COLO829 (cell line): ENCODE measurements at regions not wholly inside any gene's neighbourhood (a gene's known extent, or its start where the extent isn't known, plus 50 kb on each side); places are given as distances from the start of the nearest gene placed in this dataset.
"Not testable (repeated sequence)": the region's sequence is repeated elsewhere in the genome, so short reads cannot be mapped to it uniquely, and the experiment has no call there.

Experiments used
- DNase-seq: peaks from one replicate; pipeline ENCODE4 v3.0.0; 2012; ENCODE audit warnings: low spot score

DNA sequence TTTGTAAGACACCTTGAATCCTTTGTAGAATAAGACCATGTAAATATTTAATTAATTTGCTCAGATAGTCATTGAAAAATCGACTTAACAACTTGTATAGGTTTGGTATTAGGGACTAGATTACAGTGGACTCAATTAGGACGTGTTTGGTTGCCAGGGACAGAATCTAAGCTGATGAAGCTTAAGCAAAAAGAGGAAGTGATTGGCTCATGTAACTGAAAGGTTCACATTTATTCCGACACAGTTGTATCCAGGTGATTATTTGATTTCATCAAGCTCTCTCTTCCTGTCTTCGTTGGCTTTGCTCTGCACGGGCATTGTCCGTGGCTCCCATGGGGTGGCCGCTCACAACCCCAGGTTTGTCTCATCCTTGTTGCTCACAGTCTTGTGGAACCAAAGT lies 146.4 kb downstream of the C11orf91 start:
- no peak for DNase-seq

DNA sequence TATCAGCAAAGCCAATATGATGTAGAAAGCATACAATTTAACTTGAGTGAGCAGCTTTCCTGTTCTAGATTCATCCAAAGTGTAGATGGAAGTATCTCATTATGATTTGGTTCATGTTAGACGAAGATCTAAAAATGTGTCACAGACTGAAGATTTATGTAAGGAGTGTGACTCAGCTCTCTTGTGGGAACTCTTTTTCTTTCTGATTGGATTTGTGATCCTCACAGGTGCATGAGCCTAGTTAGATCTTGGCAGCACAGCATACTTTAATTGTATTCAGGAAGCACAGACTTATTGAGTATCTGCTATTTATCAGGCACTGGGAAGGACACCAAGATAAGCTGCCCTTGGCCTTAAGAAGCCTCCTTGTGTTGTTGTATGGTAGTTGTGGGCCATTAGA lies 147.1 kb downstream of the C11orf91 start:
- DNase-seq, result no peak

DNA sequence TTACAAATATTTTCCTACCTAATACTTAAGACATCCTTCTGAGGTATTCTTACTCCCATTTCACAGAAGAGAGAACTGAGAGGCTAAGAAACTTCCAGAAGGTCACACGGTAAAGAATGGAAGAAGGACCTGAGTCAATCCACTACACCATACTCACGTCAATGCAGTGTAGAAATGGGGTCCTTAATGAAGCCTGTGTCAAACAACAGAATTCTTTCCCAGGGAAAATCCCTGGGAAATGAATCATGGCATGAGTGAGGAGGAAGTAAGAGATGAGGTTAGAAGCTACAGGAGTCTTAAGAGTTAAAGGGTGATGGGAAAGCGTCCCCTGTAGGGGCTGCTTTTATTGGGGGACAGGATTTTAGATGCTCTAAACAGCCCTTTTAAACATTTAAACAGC lies 147.9 kb downstream of the C11orf91 start:
- DNase-seq, result no peak

DNA sequence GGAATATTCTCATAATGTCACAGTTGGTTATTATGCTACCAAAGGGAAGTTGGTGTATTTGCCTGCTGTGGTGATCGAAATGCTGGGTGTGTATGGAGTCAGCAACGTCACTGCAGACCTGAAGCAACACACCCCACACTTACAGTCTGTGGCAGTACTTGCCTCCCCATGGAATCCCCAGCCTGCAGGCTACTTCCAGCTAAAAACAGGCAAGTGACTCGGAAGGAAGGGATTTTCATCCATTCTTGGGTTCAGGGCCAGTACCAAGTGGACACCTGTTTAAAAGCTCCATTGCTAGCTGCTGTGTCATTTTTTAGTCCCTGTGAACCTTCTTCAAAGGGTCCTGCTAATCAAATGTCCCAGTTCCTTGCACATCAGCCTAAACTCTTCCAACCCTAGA lies 149.6 kb downstream of the C11orf91 start:
- no peak for DNase-seq

DNA sequence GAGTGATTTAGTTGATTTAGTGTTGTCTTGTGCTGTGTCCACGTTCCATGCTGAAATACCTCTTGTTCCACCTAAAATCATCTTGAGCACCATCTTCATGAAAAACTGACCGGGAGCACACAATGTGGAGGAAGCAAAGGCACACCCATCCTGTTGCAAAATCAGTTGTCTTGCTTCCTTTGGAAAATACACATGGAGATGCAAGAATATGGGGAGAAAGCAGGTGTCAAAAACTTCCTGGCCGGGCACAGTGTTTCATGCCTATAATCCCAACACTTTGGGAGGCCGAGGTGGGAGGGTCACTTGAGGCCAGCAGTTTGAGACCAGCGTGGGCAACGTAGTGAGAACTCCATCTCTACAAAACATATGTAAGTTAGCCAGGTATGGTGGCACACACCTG lies 151.1 kb downstream of the C11orf91 start:
- DNase-seq, result no peak

DNA sequence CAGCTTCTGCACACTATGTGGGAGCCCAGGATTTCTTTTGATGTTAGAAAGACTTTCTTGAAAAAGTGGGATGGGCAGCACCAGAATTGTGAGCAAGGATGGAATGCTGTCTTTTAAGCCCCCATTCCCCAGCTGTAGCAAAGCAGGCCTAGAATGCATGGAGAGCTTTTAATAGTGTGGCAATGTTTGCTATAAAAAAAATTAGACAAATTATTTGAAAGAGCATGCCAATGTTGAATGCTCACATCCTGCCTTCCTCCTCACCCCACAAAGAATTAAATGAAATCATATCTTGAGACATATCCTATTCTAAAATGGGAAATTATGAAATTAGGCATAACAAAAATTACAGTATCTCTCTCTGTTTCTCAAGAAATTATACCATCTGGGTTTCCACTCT lies 154.7 kb downstream of the C11orf91 start:
- no peak for DNase-seq

DNA sequence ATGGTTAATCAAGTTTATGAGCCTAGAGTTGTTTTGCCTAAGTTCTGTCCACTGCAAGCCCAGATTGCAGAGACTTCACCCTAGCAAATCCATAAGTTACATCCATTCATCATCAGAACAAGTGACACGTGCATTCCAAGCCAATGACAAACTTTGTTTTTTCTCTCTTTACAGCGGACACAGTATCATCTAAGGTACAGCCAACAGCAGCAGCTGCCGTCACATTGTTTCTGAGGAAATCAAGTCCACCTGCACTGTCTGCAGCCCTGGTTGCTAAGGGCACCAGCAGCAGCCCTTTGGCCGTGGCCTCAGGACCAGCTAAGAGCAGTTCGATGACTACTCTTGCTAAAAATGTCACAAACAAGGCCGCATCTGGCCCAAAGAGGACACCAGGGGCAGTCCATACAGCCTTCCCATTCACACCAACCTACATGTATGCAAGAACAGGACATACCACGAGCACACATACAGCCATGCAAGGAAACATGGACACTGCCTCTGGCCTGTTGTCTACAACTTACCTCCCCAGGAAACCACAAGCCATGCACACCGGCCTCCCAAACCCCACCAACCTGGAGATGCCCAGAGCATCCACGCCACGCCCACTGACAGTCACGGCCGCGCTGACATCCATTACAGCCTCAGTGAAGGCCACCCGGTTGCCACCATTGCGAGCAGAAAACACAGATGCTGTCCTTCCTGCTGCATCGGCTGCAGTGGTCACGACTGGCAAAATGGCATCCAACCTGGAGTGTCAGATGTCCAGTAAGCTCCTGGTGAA lies 155.8 kb downstream of the C11orf91 start:
- DNase-seq, result no peak

DNA sequence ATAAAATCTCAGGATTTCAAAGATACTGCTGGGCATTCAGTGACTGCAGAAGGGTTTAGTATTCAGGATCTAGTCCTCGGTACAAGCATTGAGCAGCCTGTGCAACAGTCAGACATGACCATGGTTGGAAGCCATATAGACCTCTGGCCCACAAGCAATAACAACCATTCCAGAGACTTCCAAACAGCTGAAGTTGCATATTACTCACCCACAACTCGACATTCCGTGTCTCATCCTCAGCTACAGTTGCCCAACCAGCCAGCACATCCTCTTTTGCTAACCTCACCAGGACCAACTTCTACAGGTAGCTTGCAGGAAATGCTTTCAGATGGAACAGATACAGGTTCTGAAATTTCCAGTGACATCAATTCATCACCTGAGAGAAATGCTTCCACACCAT lies 156.8 kb downstream of the C11orf91 start:
- no peak for DNase-seq

DNA sequence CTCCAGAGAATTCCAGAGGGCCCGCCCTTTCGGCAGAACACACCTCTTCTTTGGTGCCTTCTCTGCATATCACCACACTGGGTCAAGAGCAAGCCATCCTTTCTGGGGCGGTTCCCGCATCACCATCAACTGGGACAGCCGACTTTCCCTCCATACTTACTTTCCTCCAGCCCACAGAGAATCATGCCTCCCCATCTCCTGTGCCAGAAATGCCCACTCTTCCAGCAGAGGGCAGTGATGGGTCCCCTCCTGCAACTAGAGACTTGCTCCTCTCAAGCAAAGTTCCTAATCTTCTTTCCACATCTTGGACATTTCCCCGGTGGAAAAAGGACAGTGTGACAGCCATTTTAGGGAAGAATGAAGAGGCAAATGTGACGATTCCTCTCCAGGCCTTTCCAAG lies 157.7 kb downstream of the C11orf91 start:
- DNase-seq, result peak; percentile 92

DNA sequence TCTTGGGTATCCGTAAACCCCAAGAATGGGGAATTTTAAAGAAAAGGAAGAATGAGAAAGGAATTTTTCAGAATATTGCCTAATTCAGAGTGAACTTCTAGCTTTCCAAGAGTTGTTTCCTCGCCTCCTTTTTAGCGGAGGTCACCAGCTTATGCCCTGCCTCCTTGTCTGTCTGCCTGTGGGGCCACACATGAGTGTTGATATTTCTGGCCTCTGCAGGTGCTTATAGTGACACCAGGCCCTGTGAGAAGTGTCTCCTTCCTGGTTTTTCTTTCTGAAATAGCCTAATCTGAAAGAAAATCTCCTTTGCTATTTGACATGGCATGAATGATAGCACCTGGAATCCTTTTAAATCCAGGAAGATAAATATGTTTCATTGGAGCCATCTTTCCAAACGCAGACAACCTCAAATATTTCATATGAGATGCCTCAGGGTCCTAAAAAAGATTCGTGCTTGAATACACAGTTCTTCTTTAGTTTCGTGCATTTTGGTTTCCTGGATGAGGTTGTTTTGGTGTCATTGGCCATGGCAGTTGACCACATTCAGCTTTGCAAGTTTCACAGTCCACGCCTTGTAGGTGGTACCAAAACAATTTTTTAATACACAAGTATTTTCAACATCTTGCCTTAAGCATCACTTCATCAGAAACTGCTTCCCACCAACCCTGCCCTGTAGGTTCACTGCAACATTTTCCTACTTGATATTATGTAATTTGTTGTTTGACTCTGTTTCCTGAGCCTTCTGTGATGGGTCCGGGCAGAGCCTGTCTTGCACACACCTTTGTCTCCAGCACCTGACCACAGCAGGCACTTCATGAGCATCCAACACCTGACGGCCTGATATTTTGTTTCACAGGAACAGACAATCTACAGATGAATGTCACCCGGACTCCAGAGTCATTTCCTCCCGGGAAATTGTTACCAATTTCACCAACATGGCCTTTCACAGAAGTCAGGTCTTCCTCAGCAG lies 159.4 kb downstream of the C11orf91 start:
- no peak for DNase-seq

DNA sequence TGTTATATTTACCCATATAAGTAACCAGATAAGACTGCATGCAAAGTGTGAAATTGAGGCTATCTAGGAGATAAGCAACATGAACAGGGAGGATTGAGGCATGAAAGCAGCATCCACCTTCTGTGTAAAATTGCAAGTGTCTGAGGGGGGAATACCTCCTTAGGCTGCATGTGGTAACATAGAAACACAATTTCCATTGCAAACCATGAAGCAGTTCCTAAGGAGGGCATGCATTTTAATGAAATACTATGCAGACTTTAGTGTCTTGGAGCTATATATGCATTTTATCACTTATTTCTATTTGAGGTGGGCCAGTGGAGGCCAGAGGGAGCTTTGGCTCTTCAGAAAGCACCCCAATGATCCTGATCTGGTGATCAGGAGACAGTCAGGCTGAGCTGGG lies 160.2 kb downstream of the C11orf91 start:
- no peak for DNase-seq

DNA sequence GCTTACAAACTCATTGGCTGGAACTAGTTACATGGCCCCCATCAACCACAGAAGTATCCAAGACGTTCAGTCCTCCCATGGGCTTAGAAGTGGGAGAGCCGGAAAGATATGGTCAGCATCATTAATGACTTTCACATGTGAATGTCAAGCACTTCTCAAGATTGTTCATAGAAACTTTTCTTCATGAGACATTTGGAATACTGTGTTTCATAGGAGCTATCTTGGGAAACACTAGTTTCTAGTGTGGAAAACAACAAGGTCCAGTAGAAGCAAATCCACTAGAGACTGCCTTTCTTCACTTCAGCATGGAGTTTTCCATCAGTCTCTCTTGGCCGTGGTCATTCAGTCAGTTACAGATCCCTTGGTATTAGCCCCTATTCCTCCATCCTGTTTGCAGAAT lies 160.9 kb downstream of the C11orf91 start:
- no peak for DNase-seq

DNA sequence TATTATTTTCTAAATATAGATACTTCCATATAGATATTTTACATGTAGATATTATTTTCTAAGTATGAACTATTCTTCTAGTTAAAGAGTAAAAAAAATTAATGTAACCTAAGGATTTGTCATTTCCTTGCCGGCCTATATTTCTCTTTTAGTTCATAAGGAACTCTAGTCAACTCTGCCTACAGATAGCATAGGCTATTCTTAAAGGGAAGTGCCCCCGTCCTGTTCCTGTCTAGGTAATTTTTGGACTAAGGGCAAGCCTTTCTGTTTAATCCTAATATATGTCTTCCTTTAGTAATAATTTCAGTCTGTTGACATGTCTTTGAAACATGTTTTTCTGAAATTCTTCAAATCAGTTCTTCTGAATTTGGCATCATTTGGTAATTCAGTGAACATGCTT lies 161.9 kb downstream of the C11orf91 start:
- DNase-seq, result no peak

DNA sequence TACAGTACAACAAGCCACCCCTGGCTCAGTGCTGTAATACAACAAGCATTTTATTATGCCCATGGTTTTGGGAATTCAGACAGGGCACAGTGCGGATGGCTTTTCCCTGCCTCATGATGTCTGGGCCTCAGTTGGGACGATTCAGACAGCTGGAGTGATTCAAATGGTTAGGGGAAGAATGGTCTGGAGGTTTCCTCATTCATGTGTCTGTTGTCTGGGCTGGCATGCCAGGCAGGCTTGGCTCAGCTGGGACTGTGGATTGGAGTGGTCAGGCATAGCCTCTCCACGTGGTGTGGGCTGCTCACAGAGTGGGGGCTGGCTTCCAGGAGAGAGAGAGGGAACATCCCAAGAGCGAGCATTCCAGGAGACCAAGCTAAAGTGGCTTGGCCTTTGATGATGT lies 164.4 kb downstream of the C11orf91 start:
- no peak for DNase-seq

DNA sequence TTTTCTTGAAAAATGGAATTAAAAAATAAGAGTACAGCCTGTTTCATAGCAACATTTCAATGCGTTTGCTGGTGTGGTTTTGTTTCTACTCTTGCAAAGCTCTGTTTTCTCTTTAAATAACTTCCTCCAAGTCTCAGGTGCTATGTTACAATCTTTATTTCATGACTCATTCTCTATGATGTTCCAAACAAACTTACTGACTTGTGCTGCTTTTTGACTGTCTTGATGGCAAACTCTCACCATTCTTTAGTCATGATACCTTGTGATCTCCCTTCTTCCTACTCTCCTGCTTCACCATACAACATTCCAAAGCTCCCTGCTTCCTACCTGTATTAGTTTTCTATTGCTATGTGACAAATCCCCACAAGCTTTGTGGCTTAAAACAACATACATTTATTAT lies 166.1 kb downstream of the C11orf91 start:
- no peak for DNase-seq

DNA sequence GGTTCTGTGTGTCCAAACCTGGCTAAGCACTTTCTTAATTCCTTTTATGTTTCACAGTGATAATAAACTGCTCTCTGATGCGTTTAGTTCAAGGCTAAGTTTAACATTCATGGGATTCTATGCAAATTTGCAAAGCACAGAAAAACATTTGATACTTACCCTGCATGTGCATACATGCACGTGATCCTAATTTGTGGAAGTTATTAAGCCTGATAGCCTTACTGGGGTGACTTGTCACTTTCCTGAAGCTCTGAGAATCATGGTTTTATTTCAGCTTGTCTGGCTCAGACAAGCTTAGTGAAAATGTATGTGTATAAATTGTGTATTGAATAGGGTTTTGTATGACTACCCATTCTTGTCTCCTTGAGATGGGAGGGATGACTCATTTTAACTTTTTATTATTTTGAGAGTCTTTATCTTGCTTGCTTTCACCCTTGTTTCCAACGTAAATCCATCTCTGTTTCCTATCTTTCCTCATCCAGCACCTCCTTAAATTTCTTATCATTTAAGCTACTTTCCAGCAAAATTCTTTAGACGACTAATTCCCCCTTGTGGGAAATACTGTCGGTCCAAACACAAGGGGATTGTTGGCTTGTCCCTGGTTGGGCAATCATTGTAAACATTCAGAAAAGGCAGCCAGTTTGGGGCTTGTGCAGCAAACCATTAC lies 167.1 kb downstream of the C11orf91 start:
- DNase-seq, result peak; percentile 66

DNA sequence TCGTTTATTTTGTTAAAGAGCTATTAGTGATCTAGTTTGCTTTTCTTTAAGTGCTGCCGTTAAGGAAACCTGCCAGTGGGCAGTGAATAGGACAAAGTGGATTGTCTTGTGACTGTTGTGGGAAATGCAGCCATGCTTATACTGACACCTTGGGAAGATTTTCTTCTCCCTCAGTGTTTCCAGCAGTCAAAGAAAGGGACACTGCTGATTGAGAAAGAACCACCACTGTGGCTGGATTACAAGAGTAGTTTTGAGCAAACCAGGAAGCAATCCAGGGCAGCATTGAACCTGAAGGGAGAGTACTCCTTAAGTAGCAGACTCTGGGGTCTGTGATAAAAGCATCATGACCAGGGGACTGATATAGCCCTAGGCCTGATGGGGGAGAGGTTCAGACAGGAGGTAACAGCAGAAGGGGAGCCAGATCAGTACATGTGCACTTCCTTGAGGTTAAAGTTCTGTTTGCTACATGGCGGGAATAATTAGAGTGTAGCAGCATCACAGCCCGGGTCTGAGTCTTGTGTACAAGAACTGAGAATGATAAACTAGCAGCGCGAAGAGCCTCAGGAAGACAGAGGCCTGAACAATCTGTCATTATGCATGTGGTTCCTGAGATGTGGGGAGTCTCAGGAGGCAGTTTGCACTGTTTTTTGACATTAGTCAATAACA lies 167.8 kb downstream of the C11orf91 start:
- DNase-seq, result no peak

DNA sequence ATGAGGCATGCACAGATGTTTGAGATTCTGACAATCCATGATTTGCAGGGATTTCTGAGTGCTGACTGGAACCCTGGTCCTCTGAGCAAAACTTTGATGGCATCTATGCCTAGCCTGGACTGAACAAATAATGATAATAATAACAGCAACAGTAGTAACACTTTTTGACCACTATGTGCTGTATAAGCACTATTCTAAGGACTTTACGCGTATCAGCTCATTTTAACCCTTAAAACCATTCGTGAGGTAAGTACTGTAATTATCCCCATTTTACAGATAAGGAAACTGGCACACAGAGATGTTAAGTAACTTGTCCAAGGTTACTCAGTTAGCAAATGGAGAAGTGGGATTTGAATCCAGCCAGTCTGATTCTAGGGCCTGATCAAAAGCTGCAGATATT lies 168.4 kb downstream of the C11orf91 start:
- no peak for DNase-seq

DNA sequence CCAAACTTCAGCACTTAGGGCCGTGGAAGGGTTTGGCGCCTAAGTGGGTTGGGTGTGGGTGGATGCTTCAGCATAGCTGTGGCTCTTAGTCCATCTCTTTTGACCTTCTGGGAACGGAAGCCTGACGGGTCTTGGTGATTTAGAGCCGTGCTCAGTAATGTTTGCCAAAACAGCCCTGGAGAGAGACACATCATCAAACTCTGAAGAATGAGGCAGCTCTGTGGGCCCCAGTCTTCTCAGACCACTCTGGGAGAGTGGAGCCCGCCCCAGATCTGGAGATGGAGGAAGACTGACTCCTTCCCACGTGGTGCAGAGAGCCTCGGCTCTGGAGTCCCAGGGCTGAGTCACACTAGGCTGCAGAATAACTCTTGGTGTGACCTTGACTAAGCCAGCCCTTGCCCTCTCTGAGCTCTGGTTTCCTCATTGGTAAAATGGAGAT lies 168.9 kb downstream of the C11orf91 start:
- no peak for DNase-seq

DNA sequence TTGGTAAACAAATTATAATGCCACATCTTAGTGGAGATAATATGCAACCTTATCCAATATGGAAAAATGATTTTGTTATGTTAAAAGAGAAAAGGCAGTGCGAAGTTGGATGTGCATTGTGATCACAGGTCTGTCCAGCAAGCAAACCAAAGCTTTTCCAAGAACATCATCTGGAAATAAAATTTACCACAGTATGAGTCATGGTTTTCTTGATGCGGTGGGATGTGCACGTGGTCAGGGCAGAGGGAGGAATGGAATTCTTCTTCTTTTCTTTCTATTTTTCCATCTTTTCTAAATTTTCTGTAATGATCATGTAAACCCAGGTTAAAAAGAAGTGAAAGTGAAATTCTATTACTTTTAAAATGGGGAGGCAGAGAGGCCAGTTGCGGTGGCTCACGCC lies 169.8 kb downstream of the C11orf91 start:
- no peak for DNase-seq

DNA sequence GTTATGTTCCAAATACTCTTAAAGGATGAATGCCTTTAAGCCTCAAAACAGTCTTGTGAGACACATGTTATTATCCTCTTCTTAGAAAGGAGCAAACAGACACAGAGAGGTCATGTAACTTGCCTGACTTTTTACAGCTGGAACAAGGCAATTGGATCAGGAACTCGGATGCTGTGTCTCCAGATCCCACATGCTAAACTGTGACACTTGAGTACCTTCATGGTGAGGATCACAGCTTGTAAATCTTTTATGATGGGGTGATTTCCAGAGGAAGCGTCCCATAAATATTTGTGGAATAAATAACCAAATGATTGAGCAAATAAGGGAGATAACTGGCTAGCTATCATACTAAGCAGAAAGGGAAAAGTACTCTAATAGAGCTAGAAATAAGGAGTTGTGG lies 171.2 kb downstream of the C11orf91 start:
- no peak for DNase-seq

DNA sequence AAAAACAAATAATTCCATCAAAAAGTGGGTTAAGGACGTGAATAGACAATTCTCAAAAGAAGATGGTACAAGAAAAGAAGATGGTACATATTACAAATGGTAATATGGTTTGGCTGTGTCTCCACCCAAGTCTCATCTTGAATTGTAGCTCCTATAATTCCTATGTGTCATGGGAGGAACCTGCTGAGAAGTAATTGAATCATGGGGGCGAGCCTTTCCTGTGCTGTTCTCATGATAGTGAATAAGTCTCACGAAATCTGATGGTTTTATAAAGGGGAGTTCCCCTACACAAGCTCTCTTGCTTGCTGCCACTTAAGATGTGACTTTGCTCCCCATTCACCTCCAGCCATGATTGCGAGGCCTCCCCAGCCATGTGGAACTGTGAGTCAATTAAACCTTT lies 172.9 kb downstream of the C11orf91 start:
- DNase-seq, result not testable (repeated sequence)
